ENCODE measurements at regions not wholly inside any gene's neighbourhood (a gene's known extent, or its start where the extent isn't known, plus 50 kb on each side); places are given as distances from the start of the nearest gene placed in this dataset.

GRCh38 chr12:118734266-118734665, 247.1 kb upstream of the SRRM4 start:
- no peaks in the 10 kb centered on the region for H3K4me1 ChIP-seq (ENCODE audit: insufficient read depth, low read length, poor library complexity, severe bottlenecking)
- H3K36me3 ChIP-seq (ENCODE audit: insufficient read depth, low read length): no peaks in the 10 kb centered on the region
- H3F3A ChIP-seq (ENCODE audit: low read depth): no peaks in the 10 kb centered on the region
- no peak overlapping the region for H3K4me2 ChIP-seq (ENCODE audit: low read depth, low read length, poor library complexity, severe bottlenecking)
- H3K4me3 ChIP-seq (ENCODE audit: low read length, poor library complexity, severe bottlenecking): no peak overlapping the region
- H3K9me3 ChIP-seq (ENCODE audit: insufficient read depth, low read depth, low read length): no peaks in the 10 kb centered on the region
- H3K27me3 ChIP-seq (ENCODE audit: insufficient read depth, low read length, poor library complexity, severe bottlenecking): no peaks in the 10 kb centered on the region
- H4K20me1 ChIP-seq (ENCODE audit: insufficient read depth, low read length, poor library complexity, severe bottlenecking): no peaks in the 10 kb centered on the region
- no peaks in the 10 kb centered on the region for H3K9me2 ChIP-seq (replicated peaks; ENCODE audit: low read depth, low read length)
- no peak overlapping the region for H3K9ac ChIP-seq (ENCODE audit: low read depth, low read length, poor library complexity, severe bottlenecking)
- no peaks in the 10 kb centered on the region for H3K79me2 ChIP-seq (ENCODE audit: insufficient read depth, low read length)
- H2AFZ ChIP-seq (ENCODE audit: low read length): no peak overlapping the region
- TF ChIP-seq CTCF (conservative IDR thresholded peaks at IDR 0.05; ENCODE audit: low read length) (no peak), EZH2phosphoT487 (IDR thresholded peaks at IDR 0.05; ENCODE audit: borderline replicate concordance) (no peak)

DNA sequence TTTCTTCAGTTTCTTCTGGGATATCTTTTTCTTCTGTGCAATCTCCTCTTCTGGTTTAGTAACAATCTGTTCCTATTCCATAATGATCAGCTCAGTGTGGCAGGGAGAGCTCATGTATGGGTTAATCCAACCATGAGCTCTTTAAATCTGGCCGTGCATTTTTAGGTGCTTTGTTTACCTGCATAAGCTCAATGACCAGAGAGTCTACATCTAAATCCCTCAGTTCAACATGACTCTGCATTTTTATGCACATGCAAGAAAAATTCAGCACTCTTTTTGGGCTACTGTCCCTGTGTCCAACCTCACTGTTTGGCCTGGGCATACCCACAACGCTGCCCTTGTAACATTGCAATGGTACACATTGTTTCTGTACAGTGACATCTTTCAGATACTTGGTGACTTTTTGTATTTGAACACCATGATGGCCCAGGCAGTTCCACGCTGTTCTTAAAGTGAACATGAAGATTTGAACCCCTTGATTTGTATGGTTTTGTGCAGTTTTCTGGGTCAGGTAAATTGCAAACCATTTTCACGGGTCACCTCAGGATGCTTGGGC, 243.3 kb upstream of the SRRM4 start:
- TF ChIP-seq CTCF (conservative IDR thresholded peaks at IDR 0.05; ENCODE audit: low read length): no peak
- no peak for TF ChIP-seq EZH2phosphoT487 (IDR thresholded peaks at IDR 0.05; ENCODE audit: borderline replicate concordance)
- Histone ChIP-seq H3K79me2 (ENCODE audit: insufficient read depth, low read length) (no peaks in the 10 kb centered on the region), H3K4me3 (ENCODE audit: low read length, poor library complexity, severe bottlenecking) (no peak overlapping the region), H3K4me1 (ENCODE audit: insufficient read depth, low read length, poor library complexity, severe bottlenecking) (no peaks in the 10 kb centered on the region), H3K9ac (ENCODE audit: low read depth, low read length, poor library complexity, severe bottlenecking) (no peak overlapping the region), H3K9me2 (replicated peaks; ENCODE audit: low read depth, low read length) (no peaks in the 10 kb centered on the region), H4K20me1 (ENCODE audit: insufficient read depth, low read length, poor library complexity, severe bottlenecking) (no peaks in the 10 kb centered on the region), H3K4me2 (ENCODE audit: low read depth, low read length, poor library complexity, severe bottlenecking) (no peak overlapping the region), H2AFZ (ENCODE audit: low read length) (no peak overlapping the region), H3K27me3 (ENCODE audit: insufficient read depth, low read length, poor library complexity, severe bottlenecking) (no peaks in the 10 kb centered on the region), H3K36me3 (ENCODE audit: insufficient read depth, low read length) (no peaks in the 10 kb centered on the region), H3K9me3 (ENCODE audit: insufficient read depth, low read depth, low read length) (no peaks in the 10 kb centered on the region), H3F3A (ENCODE audit: low read depth) (no peaks in the 10 kb centered on the region)

DNA sequence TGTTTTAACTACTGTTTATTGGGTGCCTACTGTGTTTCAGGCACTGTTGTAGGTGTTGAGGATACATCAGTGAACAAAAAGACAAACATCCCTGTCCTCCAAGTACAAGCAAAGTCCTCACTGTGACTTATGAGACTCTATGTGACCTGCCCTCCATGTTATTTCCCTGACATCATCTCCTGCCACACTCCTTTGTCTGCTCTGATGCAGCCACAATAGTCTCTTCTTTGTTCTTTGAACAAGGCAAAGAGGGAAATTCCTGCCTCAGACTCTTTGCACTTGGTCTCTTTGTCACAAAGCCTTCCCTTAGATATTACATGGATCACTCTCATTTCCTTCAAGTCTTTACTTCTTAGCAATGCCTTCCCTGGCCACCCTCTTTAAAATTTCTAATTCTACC, 240.1 kb upstream of the SRRM4 start:
- TF ChIP-seq EZH2phosphoT487 (IDR thresholded peaks at IDR 0.05; ENCODE audit: borderline replicate concordance) (no peak), CTCF (conservative IDR thresholded peaks at IDR 0.05; ENCODE audit: low read length) (no peak)
- Histone ChIP-seq H3F3A (ENCODE audit: low read depth) (no peaks in the 10 kb centered on the region), H3K27me3 (ENCODE audit: insufficient read depth, low read length, poor library complexity, severe bottlenecking) (no peaks in the 10 kb centered on the region)

More for the DNA sequence above, 240.1 kb upstream of the SRRM4 start:
- H3K4me3 ChIP-seq (ENCODE audit: low read length, poor library complexity, severe bottlenecking): no peak overlapping the region
- H3K4me2 ChIP-seq (ENCODE audit: low read depth, low read length, poor library complexity, severe bottlenecking): no peak overlapping the region
- H3K36me3 ChIP-seq (ENCODE audit: insufficient read depth, low read length): no peaks in the 10 kb centered on the region
- no peaks in the 10 kb centered on the region for H3K79me2 ChIP-seq (ENCODE audit: insufficient read depth, low read length)
- H3K9ac ChIP-seq (ENCODE audit: low read depth, low read length, poor library complexity, severe bottlenecking): no peak overlapping the region
- no peaks in the 10 kb centered on the region for H3K9me3 ChIP-seq (ENCODE audit: insufficient read depth, low read depth, low read length)
- H2AFZ ChIP-seq (ENCODE audit: low read length): no peak overlapping the region
- H3K4me1 ChIP-seq (ENCODE audit: insufficient read depth, low read length, poor library complexity, severe bottlenecking): no peaks in the 10 kb centered on the region
- no peaks in the 10 kb centered on the region for H4K20me1 ChIP-seq (ENCODE audit: insufficient read depth, low read length, poor library complexity, severe bottlenecking)
- H3K9me2 ChIP-seq (replicated peaks; ENCODE audit: low read depth, low read length): no peaks in the 10 kb centered on the region
